NCI-H2107 treated with DMSO at 0.1 percent for 48 hours (cell line): ENCODE measurements at regions not wholly inside any gene's neighbourhood (a gene's known extent, or its start where the extent isn't known, plus 50 kb on each side); places are given as distances from the start of the nearest gene placed in this dataset.

ENCODE experiments used
- DNase-seq: peaks from one replicate; lab custom pipeline; 2025; ENCODE audit not compliant: unreplicated experiment; lab: John Stamatoyannopoulos, UW

DNA sequence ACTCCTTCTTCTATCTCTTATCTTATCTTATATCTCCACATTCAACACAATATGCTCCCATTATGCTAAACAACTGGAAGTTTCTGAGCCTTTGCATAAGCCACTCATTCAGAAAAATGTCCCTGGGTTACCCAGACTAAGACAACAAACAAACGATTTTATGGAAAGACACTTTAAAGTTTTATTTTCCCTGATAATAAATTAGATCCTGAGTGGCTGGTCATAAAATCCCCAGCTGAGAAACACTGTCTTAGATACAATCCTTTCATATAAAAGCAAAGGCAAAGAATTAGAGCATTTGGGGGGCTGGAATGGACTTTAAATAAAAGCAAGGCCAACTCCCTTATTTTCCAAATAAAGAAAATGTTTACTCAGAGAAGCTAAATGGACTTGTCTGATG lies 322.3 kb downstream of the GBE1 start:
- no peak for DNase-seq

DNA sequence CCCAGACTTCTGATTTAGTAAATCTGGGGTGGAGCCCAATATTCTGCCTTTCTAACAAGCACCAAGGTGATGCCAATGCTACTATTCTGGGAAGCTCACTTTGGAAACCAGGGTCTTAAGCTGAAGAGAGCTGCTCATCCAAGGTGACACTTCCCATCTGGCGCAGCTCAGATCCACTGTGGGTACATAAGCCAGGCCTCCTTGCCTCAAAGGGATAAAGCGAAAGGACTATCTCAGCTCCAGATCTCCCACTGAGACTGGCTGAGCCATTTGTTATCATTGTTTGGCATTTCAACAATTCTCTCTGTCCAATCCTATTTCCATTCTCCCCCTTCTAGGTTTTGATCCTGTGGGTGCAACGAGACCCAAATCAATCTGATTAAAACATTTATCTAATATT lies 323.8 kb downstream of the GBE1 start:
- no peak for DNase-seq

DNA sequence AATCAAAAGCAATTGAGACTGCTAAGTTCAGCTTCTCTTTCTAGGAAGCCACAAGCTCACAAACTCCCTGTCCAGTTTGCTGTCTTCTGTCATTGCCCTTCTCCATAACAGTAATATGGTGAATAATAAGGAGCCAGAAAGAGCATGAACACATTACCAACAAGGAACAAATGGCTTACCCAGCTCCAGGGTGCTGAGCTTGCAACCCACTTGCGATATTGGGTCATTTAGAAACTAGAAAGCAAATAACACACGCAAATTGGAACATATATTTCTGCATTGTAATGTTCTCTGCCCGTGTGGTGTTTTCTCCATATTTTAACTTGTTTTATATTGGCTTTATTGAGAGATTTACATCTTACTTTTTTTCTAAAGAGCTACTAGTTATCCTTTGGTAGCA lies 325.3 kb downstream of the GBE1 start:
- no peak for DNase-seq

DNA sequence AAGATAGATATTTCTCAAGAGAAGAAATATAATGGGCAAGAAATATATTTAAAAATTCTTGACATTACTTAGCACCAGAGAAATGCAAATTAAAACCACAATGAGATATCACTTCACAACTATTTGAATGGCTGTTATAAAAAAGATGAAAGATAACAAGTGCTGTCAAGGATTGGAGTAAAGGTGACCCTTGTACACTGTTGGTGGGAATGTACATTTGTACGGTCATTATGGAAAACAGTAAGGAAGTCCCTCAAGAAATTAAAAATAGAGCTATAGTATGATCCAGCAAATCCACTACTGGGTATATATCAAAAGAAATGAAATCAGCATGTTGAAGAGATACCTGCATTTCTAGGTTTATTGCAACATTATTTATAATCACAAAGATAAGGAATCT lies 326.4 kb downstream of the GBE1 start:
- DNase-seq: no peak

DNA sequence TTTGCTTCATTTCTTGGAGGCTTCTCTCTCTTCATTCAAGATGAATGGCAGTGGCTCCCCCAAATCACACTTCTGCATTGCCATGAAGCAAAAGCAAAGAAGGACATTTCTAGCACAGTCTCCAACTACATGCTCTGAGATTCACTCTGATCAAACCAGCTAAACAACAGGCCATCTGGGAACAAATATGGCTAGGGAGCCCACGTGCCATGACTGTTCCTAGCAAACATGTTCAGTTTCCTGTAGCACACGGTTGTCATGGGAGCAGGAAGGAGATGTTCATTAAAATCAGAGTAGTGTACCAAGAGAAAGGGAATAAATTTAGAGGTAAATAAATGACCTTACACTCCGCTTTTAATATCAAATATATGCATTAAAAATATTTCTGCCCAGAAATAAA lies 327.3 kb downstream of the GBE1 start:
- no peak for DNase-seq

DNA sequence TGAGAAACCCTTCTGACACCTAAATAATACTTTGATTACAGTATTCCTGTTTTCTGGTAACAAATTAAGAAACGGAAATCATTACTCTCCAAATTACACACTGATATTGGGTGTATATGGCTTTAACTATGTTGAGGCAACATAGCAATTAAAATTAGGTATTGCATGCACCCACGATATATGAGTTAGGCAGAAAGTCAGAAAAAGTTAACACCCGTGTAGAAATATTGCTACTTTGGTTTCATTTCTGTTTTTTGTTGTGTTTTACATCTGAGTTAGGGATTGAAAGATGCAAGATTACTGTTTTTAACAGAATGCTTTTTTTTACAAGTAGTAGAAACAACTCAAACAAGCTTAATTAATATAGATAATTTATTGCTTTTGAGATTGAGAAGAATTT lies 327.8 kb downstream of the GBE1 start:
- DNase-seq: no peak

DNA sequence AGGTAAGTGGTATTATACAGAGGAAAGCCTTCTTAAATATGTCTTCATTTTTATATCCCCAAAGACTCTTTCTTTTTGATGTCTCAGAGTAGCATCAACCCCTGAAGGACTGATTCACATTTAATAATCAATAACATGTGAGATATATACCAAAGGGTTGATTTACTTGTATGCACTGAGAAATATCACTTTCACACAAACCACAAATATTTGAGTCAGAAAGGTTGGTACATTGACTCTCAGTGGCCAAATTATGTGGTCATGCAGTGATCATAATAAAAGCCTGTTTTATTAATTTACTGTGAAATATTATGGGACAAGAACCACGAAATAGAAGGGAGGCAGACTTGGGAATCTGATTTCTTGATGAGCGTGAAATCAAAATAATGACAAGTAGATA lies 329.0 kb downstream of the GBE1 start:
- no peak for DNase-seq

DNA sequence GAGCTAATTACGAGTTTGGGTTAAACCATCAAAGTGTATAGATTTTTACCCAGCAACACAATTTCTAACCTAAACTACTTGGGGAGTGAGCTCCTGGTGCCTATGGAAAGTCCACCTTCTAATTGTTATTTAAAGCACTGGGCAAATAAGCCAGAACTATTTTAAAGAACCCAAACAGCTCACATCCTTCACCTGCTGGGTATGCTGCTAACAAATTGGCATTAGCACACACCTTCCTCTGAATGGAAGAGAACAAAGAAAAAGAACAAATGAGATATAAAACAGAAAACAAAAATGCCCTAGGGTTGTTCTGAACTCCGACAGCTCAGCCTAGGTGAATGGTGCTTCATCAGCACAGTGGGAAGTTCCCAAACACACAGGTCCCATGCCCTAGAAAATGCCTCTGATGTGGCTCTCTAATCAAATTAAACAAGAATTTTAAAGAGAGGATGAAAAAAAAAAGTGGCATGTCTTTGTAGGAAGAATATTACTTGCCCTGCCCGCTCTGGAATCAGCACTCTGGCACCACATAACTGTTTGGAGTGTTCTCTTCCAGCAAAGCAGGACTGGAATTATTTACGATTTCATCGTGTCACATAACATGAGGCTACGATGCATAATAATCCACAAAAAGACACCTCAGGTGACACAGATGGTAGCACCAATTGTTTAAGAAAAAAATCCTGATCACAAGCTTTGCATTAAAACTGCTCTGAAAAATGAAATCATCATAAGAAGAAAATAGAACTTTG lies 334.4 kb downstream of the GBE1 start:
- no peak for DNase-seq

DNA sequence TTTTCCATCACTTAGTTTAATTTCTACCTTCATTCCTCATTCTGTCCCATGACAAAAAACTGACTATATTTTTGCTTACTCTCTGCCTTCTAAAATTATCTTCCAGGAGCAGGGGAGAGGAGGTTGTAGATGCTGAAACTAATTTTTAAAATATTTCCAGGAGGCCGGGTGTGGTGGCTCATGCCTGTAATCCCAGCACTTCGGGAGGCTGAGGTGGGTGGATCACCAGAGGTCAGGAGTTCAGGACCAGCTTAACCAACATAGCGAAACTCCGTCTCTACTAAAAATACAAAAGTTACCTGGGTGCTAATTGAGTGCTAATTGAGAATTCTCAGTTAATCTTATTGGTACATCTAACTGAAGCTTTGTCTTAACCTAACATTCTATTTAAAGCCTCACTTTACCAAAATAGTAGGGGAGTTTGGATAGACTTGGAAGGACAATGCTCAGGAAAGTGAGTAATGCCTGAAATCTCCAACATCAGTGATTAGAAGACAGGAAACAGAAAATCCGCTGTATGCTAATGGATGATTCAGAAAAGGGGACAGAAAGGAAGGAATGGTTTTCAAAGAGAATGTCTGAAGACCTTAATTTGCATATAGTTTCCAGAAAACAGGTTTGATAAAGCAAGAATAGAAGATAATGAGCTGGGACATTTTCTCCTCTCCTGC lies 336.1 kb downstream of the GBE1 start:
- no peak for DNase-seq

DNA sequence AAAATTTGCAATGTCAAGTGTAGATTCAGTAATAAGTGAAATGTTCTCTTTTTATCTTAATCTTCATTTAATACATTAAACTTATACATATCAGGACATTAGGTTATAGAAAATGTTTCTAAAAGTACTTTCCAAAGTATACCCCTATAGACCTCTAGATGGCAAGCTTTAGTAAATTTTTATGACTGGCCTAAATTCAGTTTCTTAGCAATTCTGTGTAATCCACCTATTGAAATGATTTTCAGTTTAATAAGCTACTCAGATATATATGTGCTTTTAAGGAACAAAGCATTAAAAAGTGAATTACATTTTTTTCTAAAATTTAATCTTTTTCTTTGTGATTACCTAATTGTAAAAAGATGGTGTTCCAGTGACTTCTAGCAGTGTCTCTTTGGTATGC lies 342.2 kb downstream of the GBE1 start:
- DNase-seq: peak; percentile 56

DNA sequence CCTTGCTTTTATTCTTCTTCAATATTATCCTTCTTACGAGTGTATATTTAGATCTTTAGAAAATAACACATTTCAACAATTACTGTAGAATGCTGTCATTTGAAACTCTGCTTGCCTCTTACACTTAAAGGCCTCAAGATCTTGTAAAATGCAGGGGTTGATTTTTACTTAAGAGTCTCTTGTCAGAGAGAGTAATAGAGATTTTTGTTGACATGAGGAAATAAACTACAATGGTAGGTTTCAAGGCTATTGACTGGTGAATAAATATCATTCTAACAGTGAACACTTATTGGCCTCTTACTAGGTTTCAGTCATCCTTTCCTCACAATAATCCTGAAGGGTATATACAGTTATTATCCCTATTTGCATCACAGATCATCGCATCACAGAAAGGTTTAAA lies 344.6 kb downstream of the GBE1 start:
- peak; percentile 6 for DNase-seq

DNA sequence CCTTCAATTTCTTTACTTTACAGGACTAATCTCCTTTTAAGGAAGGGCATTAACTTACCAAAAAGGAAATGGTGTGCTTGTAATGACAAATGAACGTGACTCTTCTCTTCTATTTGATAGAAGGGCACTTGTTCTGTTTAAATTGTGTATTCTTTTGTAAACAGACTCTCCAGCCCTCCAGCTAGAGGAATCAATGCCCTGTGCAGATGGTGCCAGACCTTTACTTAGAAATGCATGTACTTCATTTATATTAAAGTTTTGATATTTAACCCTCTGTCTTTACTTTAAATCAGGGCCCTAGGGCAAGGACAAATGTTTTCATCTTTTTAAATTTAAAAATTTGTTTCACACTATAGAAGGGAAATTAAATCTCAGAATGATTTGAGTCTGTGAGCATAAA lies 355.1 kb downstream of the GBE1 start:
- no peak for DNase-seq

DNA sequence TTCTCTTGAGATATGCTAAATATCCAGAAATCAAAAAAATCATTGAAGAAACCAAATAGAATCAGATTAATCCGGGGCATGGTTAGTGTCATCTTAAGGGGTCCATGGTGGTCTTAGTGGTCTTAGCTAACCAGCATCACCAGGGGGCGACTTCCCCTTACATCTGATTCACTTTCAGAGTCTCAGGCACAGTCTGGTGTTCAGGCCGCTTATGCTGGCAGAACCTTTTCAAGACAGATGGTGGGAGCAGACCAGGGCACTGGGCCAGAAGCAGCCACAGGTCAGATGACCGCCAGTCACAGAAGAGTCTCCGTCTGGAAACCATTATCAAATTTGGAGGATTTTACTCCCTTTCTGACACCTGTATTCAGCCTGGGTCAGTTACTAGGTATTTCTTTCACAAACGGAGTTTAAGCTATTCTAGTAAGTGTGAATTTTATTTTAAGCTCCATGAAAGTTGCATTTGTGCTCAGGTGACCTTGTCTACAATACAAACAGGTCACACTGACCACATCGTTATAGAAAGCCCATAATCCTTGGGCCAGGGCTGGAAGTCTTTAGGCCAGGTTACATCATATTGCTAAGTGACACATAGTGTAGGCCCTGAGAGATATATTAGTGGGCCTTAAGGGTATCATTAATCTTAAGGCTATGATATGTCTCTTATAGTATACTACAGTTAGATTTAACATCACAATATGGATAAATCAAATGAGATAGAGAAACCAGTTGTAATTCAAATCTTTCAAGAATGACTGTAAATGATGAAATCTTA lies 365.5 kb downstream of the GBE1 start:
- DNase-seq: no peak

DNA sequence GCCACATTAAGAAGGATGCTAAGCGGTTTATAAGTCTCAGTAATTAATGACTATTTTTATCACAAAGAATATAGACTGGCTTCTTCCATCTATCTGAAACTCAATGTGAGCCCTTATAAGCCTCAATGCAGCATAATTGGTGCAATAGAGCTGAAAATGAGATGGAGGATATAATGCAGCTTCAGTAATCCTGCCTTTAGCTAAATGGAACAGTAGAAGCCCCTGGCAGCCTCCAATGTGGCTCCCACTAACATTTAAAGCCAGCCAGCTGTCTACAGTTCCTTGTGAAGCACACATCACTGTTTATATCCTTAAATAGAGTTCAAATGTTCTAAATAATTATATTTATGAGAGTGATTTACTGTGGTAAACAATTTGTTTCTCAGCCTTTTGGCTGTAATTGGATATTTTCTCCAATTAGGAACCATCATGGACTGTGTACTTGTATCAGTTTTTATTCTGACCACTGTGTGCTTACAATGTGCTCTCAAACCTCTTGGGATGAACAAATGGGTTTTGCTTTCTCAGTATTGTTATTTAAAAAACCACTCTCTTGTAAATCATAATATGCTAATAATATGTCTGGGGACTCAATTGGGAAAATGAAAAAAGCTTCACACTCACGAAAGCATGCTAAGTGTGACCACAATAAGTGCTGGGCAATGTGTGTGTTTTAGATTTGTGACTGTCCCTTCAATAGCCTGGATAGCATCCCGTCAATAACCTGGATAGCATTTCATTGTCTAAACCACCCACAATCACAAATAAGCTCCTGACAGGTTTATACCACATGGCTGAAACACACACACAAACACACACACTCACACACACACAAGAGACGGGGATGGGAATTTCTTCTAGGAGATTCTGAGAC lies 366.6 kb downstream of the GBE1 start:
- peak; percentile 93 for DNase-seq

DNA sequence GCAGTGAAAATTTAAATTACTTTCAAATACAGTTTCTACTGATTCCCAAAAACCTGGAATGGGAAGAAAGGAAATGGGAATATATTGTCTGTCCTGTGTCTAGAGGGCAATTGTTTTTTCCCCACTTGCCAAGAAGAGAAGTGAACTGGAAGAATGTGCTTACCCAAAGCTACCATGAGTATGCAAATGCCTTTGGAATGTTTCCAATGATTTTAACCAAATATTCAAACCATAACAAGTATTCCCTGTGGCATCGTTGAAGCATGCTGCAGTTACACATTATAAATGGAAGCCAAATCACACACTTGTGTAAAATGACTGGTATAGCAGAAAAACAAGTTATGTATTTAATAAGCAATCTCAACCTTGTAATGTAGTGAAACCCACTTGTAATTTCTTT lies 368.2 kb downstream of the GBE1 start:
- no peak for DNase-seq

DNA sequence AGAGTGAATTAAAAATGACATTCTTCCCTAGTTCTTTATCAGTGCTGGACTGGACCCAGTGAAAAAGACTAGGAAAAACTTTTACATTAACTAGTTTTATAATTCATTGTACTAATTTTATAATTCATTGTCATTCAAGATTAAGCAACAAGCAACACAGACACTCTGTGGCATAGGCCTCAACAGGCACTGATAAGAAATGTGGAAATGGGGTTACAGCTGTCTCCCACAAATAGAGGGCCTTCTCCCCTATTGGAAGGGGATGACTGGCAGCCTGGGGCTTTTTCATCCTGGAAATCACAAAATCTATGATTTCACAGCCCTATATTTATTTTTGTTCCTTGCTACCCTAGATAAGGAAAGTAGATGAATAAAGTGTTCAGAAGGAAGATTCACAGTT lies 370.6 kb downstream of the GBE1 start:
- DNase-seq: no peak

DNA sequence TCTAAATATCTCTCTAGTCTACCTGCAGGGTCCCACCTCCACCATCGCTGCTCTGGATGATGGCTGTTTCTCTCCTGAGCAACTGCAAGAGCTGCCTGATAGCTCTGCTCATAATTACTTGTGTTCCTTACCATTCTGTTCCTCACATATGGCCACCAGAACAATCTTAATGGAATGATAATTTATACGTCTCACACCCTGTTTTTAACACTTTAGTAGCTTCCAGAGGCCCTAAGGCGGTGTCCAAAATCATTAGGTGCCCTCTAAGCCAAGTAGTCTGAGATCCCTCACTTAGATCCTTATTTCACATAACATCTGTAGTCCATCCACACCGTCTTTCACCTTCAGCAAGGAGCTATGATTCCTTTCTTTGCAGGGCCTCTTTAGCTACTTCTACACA lies 373.3 kb downstream of the GBE1 start:
- no peak for DNase-seq

DNA sequence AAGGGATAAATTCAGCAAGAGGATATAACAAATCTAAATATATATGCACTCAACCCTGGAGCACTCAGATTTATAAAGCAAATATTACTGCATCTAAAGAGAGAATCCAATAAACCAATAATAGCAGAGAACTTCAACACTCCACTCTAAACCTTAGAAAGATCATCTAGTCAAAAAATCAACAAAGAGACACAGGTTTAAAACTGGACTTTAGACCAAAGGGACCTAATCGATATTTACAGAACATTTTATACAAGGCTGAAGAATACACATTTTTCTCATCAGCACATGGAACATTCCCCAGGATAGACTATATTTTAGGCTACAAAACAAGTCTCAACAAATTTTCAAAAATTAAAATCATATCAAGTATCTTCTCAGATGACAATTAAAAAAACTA lies 379.0 kb downstream of the GBE1 start:
- no peak for DNase-seq

DNA sequence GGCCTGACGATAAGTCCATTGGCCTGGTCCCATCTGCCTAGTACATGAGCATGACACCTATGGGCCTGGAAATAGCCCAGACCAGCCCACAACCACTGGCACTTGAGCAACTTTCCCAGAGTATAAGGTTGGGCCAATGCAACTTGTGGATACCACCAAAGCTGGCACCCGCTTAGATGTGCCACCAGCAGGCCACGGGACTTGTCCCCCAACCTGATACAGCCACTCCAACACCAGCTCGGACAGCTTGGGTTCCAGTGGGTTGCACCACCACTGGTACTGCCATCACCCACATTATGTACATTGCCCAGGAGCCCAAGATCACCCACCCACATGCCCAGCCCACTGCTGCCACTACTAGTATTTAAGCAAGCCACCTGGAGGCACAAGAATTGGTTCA lies 381.2 kb downstream of the GBE1 start:
- DNase-seq: no peak

DNA sequence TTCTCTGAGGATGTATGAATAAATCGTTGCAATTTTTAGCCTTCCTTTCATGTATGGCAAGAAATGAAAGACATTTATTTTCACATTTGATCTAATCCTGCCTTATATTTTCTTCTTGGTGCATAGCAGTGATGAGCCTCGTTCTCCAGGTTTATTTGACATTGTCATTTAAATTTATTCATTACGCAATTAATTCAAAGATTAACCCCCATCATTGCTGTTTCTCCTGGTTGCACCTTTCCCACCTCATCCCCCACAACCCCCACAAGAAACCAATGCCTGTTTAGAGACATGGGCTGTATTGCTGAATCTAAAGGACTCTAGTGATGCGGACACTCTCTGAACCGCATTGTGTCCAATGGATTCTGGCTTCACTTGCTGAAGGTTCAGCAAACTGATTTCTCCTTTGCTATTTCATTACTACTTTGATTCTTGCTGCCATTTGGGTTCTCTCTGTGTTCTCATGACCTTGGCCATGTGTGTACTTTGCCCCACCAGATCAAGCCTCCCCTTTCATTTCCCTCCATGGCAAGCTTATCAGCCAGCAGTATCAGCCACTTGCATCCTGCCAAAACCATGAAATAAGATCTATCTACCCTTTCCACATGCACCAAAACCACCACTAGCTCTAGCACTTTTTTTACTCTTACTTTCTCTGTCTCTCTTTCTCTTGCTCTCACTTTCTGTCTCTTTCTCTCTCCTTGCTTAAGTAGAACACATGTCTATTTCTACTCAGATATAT lies 382.7 kb downstream of the GBE1 start:
- DNase-seq: no peak

DNA sequence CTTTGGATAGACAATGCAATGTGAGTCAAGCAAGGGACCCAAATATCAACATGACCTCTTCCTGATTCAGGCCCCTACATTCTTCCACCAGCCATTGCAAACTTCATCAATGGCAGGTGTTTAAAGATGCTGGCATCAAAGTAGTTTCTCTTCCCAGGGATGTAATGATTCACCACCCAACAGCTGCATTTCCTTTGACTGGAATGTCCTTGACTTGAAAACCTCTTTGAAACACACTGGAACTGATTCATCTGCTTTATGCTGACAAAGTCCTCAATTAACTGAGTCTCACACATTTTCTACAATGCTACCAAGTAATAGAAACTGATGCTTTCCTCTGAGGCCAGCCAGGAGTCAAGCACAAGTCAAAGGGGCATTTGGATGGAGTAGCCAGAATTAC lies 385.5 kb downstream of the GBE1 start:
- no peak for DNase-seq
